ENCODE measurements at regions not wholly inside any gene's neighbourhood (a gene's known extent, or its start where the extent isn't known, plus 50 kb on each side); places are given as distances from the start of the nearest gene placed in this dataset.

- H3K9ac ChIP-seq, result no peak overlapping the region
- H3K9me3 ChIP-seq, result no peaks in the 10 kb centered on the region
- ChIA-PET POLR2A (no interaction called here), CTCF (no interaction called here)
- H3K36me3 ChIP-seq (replicated peaks in 1 of 2; ENCODE audit: control insufficient read depth in 1 of 2, insufficient read depth in 2 of 2, low read length in 1 of 2), result no peaks in the 10 kb centered on the region
- H3K27me3 ChIP-seq (ENCODE audit: insufficient read depth), result no peaks in the 10 kb centered on the region
- no peak for DNase-seq
- no peak overlapping the region for H3K4me3 ChIP-seq (ENCODE audit: low read depth in 2 of 2, low read length in 1 of 2)
- H3K4me1 ChIP-seq (ENCODE audit: control insufficient read depth in 1 of 2, insufficient read depth in 2 of 2, low read depth in 1 of 2, low read length in 1 of 2), result no peaks in the 10 kb centered on the region
- no peak overlapping the region for H2AFZ ChIP-seq (ENCODE audit: low read depth)
- WGBS (ENCODE audit: low lambda C conversion rate), result 49% methylated on average over 2 of the region's 2 CpGs
- no peaks in the 10 kb centered on the region for H3K9me2 ChIP-seq
- TF ChIP-seq USF1 (IDR thresholded peaks at IDR 0.05; ENCODE audit: borderline replicate concordance, low read depth), result no peak
- no peak for TF ChIP-seq PBX3 (IDR thresholded peaks at IDR 0.05)
- TF ChIP-seq CTCF (IDR thresholded peaks at IDR 0.05), result no peak
- TF ChIP-seq, protein P1, sequence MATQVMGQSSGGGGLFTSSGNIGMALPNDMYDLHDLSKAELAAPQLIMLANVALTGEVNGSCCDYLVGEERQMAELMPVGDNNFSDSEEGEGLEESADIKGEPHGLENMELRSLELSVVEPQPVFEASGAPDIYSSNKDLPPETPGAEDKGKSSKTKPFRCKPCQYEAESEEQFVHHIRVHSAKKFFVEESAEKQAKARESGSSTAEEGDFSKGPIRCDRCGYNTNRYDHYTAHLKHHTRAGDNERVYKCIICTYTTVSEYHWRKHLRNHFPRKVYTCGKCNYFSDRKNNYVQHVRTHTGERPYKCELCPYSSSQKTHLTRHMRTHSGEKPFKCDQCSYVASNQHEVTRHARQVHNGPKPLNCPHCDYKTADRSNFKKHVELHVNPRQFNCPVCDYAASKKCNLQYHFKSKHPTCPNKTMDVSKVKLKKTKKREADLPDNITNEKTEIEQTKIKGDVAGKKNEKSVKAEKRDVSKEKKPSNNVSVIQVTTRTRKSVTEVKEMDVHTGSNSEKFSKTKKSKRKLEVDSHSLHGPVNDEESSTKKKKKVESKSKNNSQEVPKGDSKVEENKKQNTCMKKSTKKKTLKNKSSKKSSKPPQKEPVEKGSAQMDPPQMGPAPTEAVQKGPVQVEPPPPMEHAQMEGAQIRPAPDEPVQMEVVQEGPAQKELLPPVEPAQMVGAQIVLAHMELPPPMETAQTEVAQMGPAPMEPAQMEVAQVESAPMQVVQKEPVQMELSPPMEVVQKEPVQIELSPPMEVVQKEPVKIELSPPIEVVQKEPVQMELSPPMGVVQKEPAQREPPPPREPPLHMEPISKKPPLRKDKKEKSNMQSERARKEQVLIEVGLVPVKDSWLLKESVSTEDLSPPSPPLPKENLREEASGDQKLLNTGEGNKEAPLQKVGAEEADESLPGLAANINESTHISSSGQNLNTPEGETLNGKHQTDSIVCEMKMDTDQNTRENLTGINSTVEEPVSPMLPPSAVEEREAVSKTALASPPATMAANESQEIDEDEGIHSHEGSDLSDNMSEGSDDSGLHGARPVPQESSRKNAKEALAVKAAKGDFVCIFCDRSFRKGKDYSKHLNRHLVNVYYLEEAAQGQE (IDR thresholded peaks at IDR 0.05; ENCODE audit: low read depth, low read length), result no peak
- TF ChIP-seq ELF1 (IDR thresholded peaks at IDR 0.05), result no peak
- TF ChIP-seq, protein P2, sequence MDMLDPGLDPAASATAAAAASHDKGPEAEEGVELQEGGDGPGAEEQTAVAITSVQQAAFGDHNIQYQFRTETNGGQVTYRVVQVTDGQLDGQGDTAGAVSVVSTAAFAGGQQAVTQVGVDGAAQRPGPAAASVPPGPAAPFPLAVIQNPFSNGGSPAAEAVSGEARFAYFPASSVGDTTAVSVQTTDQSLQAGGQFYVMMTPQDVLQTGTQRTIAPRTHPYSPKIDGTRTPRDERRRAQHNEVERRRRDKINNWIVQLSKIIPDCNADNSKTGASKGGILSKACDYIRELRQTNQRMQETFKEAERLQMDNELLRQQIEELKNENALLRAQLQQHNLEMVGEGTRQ (IDR thresholded peaks at IDR 0.05; ENCODE audit: borderline replicate concordance, low read depth, low read length), result no peak
- H3K4me2 ChIP-seq, result no peak overlapping the region
- no peaks in the 10 kb centered on the region for H4K20me1 ChIP-seq (ENCODE audit: insufficient read depth)
- no peaks in the 10 kb centered on the region for H3F3A ChIP-seq (replicated peaks; ENCODE audit: insufficient read depth)
- no peak overlapping the region for H3K27ac ChIP-seq (ENCODE audit: low read depth in 2 of 2, low read length in 1 of 2)
- H3K79me2 ChIP-seq (ENCODE audit: insufficient read depth), result no peaks in the 10 kb centered on the region
Measured at GRCh38 chr11:28992996-28993395, 884.8 kb downstream of the METTL15 start.

DNA sequence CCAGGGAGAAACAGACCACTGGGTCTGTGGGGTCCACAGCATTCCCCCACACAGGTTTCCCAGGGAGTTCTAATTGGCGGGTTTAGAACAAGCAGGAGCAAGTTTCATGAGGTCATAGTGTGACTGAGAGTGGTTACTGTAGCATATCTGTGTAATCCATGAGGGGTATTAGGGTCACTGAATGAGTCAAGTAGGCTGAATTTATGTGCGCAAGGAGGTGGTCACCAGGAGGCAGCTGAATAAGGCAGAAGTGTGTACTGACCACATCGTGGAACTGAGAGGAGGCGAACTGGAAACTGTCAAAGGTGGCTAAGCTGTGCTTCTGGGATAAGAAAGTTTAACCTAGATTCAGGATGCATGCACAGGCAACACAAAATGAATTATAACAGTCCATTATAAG, 876.0 kb downstream of the METTL15 start:
- no peak overlapping the region for H3K27ac ChIP-seq (ENCODE audit: low read depth in 2 of 2, low read length in 1 of 2)
- POLR2A ChIA-PET, result no interaction called here
- no peaks in the 10 kb centered on the region for H3F3A ChIP-seq (replicated peaks; ENCODE audit: insufficient read depth)
- 88% methylated on average over 4 of the region's 4 CpGs for WGBS (ENCODE audit: low lambda C conversion rate)
- CTCF ChIA-PET, result no interaction called here
- H2AFZ ChIP-seq (ENCODE audit: low read depth), result no peak overlapping the region
- H3K9me2 ChIP-seq, result no peaks in the 10 kb centered on the region
- H3K4me2 ChIP-seq, result no peak overlapping the region
- H3K27me3 ChIP-seq (ENCODE audit: insufficient read depth), result no peaks in the 10 kb centered on the region
- no peaks in the 10 kb centered on the region for H3K9me3 ChIP-seq
- no peak for DNase-seq
- H3K9ac ChIP-seq, result no peak overlapping the region
- no peak for TF ChIP-seq TCF12 (IDR thresholded peaks at IDR 0.05)
- TF ChIP-seq, protein P2 (IDR thresholded peaks at IDR 0.05; ENCODE audit: borderline replicate concordance, low read depth, low read length), result no peak
- no peaks in the 10 kb centered on the region for H3K79me2 ChIP-seq (ENCODE audit: insufficient read depth)
- H3K4me1 ChIP-seq (ENCODE audit: control insufficient read depth in 1 of 2, insufficient read depth in 2 of 2, low read depth in 1 of 2, low read length in 1 of 2), result peaks cover 0 to 19% of the 10 kb centered on the region in 2 experiments; a peak in 1 of 4 replicates
- no peaks in the 10 kb centered on the region for H3K36me3 ChIP-seq (replicated peaks in 1 of 2; ENCODE audit: control insufficient read depth in 1 of 2, insufficient read depth in 2 of 2, low read length in 1 of 2)
- H3K4me3 ChIP-seq (ENCODE audit: low read depth in 2 of 2, low read length in 1 of 2), result no peak overlapping the region
- no peaks in the 10 kb centered on the region for H4K20me1 ChIP-seq (ENCODE audit: insufficient read depth)
